ENCODE measurements at regions not wholly inside any gene's neighbourhood (a gene's known extent, or its start where the extent isn't known, plus 50 kb on each side); places are given as distances from the start of the nearest gene placed in this dataset.

- H3K4me3 ChIP-seq (ENCODE audit: low read depth, low read length) = no peak overlapping the region
These were observed 275.5 kb upstream of the B3GAT1 start for GRCh38 chr11:134687548-134687947.

GRCh38 chr11:134686460-134687061 lies 274.5 kb upstream of the B3GAT1 start:
- H3K4me3 ChIP-seq (ENCODE audit: low read depth, low read length) = no peak overlapping the region
- no peak for TF ChIP-seq CTCF (IDR thresholded peaks at IDR 0.05; ENCODE audit: low read depth, low read length)

More at GRCh38 chr11:134687548-134687947, 275.5 kb upstream of the B3GAT1 start:
- no peak for TF ChIP-seq CTCF (IDR thresholded peaks at IDR 0.05; ENCODE audit: low read depth, low read length)

GRCh38 chr11:134685793-134686380 lies 273.8 kb upstream of the B3GAT1 start:
- TF ChIP-seq CTCF (IDR thresholded peaks at IDR 0.05; ENCODE audit: low read depth, low read length) = no peak
- H3K4me3 ChIP-seq (ENCODE audit: low read depth, low read length) = no peak overlapping the region

- no peak overlapping the region for H3K4me3 ChIP-seq (ENCODE audit: low read depth, low read length)
- no peak for TF ChIP-seq CTCF (IDR thresholded peaks at IDR 0.05; ENCODE audit: low read depth, low read length)
These were observed 272.5 kb upstream of the B3GAT1 start for GRCh38 chr11:134684576-134684975.

GRCh38 chr11:134683860-134684259 lies 271.8 kb upstream of the B3GAT1 start:
- TF ChIP-seq CTCF (IDR thresholded peaks at IDR 0.05; ENCODE audit: low read depth, low read length) = no peak
- no peak overlapping the region for H3K4me3 ChIP-seq (ENCODE audit: low read depth, low read length)

- TF ChIP-seq CTCF (IDR thresholded peaks at IDR 0.05; ENCODE audit: low read depth, low read length) = no peak
- no peak overlapping the region for H3K4me3 ChIP-seq (ENCODE audit: low read depth, low read length)
These were observed 270.5 kb upstream of the B3GAT1 start for GRCh38 chr11:134682577-134682976.

GRCh38 chr11:134679592-134679991 lies 267.6 kb upstream of the B3GAT1 start:
- no peak overlapping the region for H3K4me3 ChIP-seq (ENCODE audit: low read depth, low read length)
- TF ChIP-seq CTCF (IDR thresholded peaks at IDR 0.05; ENCODE audit: low read depth, low read length) = no peak
